ENCODE measurements at regions not wholly inside any gene's neighbourhood (a gene's known extent, or its start where the extent isn't known, plus 50 kb on each side); places are given as distances from the start of the nearest gene placed in this dataset.

- Histone ChIP-seq H2BK5ac (ENCODE audit: low read depth, low read length, poor library complexity, severe bottlenecking) (no peak overlapping the region), H3K36me3 (ENCODE audit: control insufficient read depth in 1 of 2, insufficient read depth in 2 of 2, low read depth in 1 of 2, low read length in 2 of 2) (no peaks in the 10 kb centered on the region), H3K9me3 (ENCODE audit: control insufficient read depth, low read length) (no peaks in the 10 kb centered on the region), H3K9ac (ENCODE audit: low read length) (no peak overlapping the region), H3K79me1 (replicated peaks; ENCODE audit: low read length, poor library complexity, severe bottlenecking) (no peaks in the 10 kb centered on the region), H3K4me3 (ENCODE audit: insufficient read depth in 1 of 2, low read depth in 1 of 2, low read length in 2 of 2) (no peak overlapping the region), H3K27ac (ENCODE audit: low read length, poor library complexity, severe bottlenecking) (no peak overlapping the region), H2AK5ac (ENCODE audit: low read length, severe bottlenecking) (no peak overlapping the region), H3K4me2 (ENCODE audit: low read length, poor library complexity, severe bottlenecking) (no peak overlapping the region), H4K8ac (ENCODE audit: low read length) (no peak overlapping the region), H2BK120ac (ENCODE audit: low read depth, low read length) (no peak overlapping the region), H3K4ac (ENCODE audit: low read depth in 1 of 2, low read length in 2 of 2) (no peak overlapping the region), H3K14ac (ENCODE audit: low read length in 2 of 2) (no peak overlapping the region), H2BK15ac (ENCODE audit: low read depth, poor library complexity, severe bottlenecking) (no peak overlapping the region), H3K27me3 (ENCODE audit: control insufficient read depth in 1 of 2, insufficient read depth in 1 of 2, low read length in 2 of 2) (no peaks in the 10 kb centered on the region), H3K18ac (ENCODE audit: low read depth in 1 of 2, low read length in 2 of 2) (no peak overlapping the region), H2AFZ (ENCODE audit: low read depth, low read length) (no peak overlapping the region), H4K91ac (ENCODE audit: low read length) (no peak overlapping the region), H3K23ac (ENCODE audit: low read length in 2 of 2) (no peak overlapping the region), H3K4me1 (ENCODE audit: control insufficient read depth, insufficient read depth, low read depth, low read length) (no peaks in the 10 kb centered on the region), H2BK12ac (ENCODE audit: low read length in 2 of 2) (no peak overlapping the region)
- DNase-seq, result no peak
- WGBS, result 91% methylated on average over 6 of the region's 6 CpGs
These were observed 109.4 kb upstream of the GRIK2 start for GRCh38 chr6:101284131-101284530.

GRCh38 chr6:101286146-101286545 lies 107.4 kb upstream of the GRIK2 start:
- H3K4me1 ChIP-seq (ENCODE audit: control insufficient read depth, insufficient read depth, low read depth, low read length), result no peaks in the 10 kb centered on the region
- H3K9ac ChIP-seq (ENCODE audit: low read length), result no peak overlapping the region
- DNase-seq, result no peak
- no peak overlapping the region for H3K4me3 ChIP-seq (ENCODE audit: insufficient read depth in 1 of 2, low read depth in 1 of 2, low read length in 2 of 2)
- no peak overlapping the region for H3K23ac ChIP-seq (ENCODE audit: low read length in 2 of 2)
- H2BK5ac ChIP-seq (ENCODE audit: low read depth, low read length, poor library complexity, severe bottlenecking), result no peak overlapping the region
- no peak overlapping the region for H3K18ac ChIP-seq (ENCODE audit: low read depth in 1 of 2, low read length in 2 of 2)
- H4K8ac ChIP-seq (ENCODE audit: low read length), result no peak overlapping the region
- H4K91ac ChIP-seq (ENCODE audit: low read length), result no peak overlapping the region
- no peaks in the 10 kb centered on the region for H3K9me3 ChIP-seq (ENCODE audit: control insufficient read depth, low read length)
- no peak overlapping the region for H3K27ac ChIP-seq (ENCODE audit: low read length, poor library complexity, severe bottlenecking)
- H3K36me3 ChIP-seq (ENCODE audit: control insufficient read depth in 1 of 2, insufficient read depth in 2 of 2, low read depth in 1 of 2, low read length in 2 of 2), result no peaks in the 10 kb centered on the region
- no peak overlapping the region for H3K14ac ChIP-seq (ENCODE audit: low read length in 2 of 2)
- H3K4ac ChIP-seq (ENCODE audit: low read depth in 1 of 2, low read length in 2 of 2), result no peak overlapping the region
- WGBS, result no CpG with 5 or more reads among the region's 2 CpGs
- no peak overlapping the region for H2BK120ac ChIP-seq (ENCODE audit: low read depth, low read length)
- H2AFZ ChIP-seq (ENCODE audit: low read depth, low read length), result no peak overlapping the region
- H2AK5ac ChIP-seq (ENCODE audit: low read length, severe bottlenecking), result no peak overlapping the region
- H2BK12ac ChIP-seq (ENCODE audit: low read length in 2 of 2), result no peak overlapping the region
- no peak overlapping the region for H2BK15ac ChIP-seq (ENCODE audit: low read depth, poor library complexity, severe bottlenecking)
- no peak overlapping the region for H3K4me2 ChIP-seq (ENCODE audit: low read length, poor library complexity, severe bottlenecking)
- H3K79me1 ChIP-seq (replicated peaks; ENCODE audit: low read length, poor library complexity, severe bottlenecking), result no peaks in the 10 kb centered on the region
- H3K27me3 ChIP-seq (ENCODE audit: control insufficient read depth in 1 of 2, insufficient read depth in 1 of 2, low read length in 2 of 2), result no peaks in the 10 kb centered on the region

GRCh38 chr6:101290346-101290745 lies 103.2 kb upstream of the GRIK2 start:
- Histone ChIP-seq H3K27ac (ENCODE audit: low read length, poor library complexity, severe bottlenecking) (no peak overlapping the region), H2BK12ac (ENCODE audit: low read length in 2 of 2) (no peak overlapping the region), H3K14ac (ENCODE audit: low read length in 2 of 2) (no peak overlapping the region), H3K79me1 (replicated peaks; ENCODE audit: low read length, poor library complexity, severe bottlenecking) (no peaks in the 10 kb centered on the region), H2BK15ac (ENCODE audit: low read depth, poor library complexity, severe bottlenecking) (no peak overlapping the region), H3K4me2 (ENCODE audit: low read length, poor library complexity, severe bottlenecking) (no peak overlapping the region), H3K23ac (ENCODE audit: low read length in 2 of 2) (no peak overlapping the region), H3K36me3 (ENCODE audit: control insufficient read depth in 1 of 2, insufficient read depth in 2 of 2, low read depth in 1 of 2, low read length in 2 of 2) (no peaks in the 10 kb centered on the region), H2BK5ac (ENCODE audit: low read depth, low read length, poor library complexity, severe bottlenecking) (no peak overlapping the region), H3K4me3 (ENCODE audit: insufficient read depth in 1 of 2, low read depth in 1 of 2, low read length in 2 of 2) (no peak overlapping the region), H4K8ac (ENCODE audit: low read length) (no peak overlapping the region), H2AFZ (ENCODE audit: low read depth, low read length) (no peak overlapping the region), H3K4ac (ENCODE audit: low read depth in 1 of 2, low read length in 2 of 2) (no peak overlapping the region), H2AK5ac (ENCODE audit: low read length, severe bottlenecking) (no peak overlapping the region), H3K9me3 (ENCODE audit: control insufficient read depth, low read length) (no peaks in the 10 kb centered on the region), H2BK120ac (ENCODE audit: low read depth, low read length) (no peak overlapping the region), H4K91ac (ENCODE audit: low read length) (no peak overlapping the region), H3K27me3 (ENCODE audit: control insufficient read depth in 1 of 2, insufficient read depth in 1 of 2, low read length in 2 of 2) (no peaks in the 10 kb centered on the region), H3K9ac (ENCODE audit: low read length) (no peak overlapping the region), H3K18ac (ENCODE audit: low read depth in 1 of 2, low read length in 2 of 2) (no peak overlapping the region), H3K4me1 (ENCODE audit: control insufficient read depth, insufficient read depth, low read depth, low read length) (no peaks in the 10 kb centered on the region)
- DNase-seq, result no peak
- 63% methylated on average over 1 of the region's 2 CpGs for WGBS

- H2BK120ac ChIP-seq (ENCODE audit: low read depth, low read length), result no peak overlapping the region
- H3K18ac ChIP-seq (ENCODE audit: low read depth in 1 of 2, low read length in 2 of 2), result no peak overlapping the region
- no peak overlapping the region for H4K91ac ChIP-seq (ENCODE audit: low read length)
- H2AK5ac ChIP-seq (ENCODE audit: low read length, severe bottlenecking), result no peak overlapping the region
- no peak overlapping the region for H2BK5ac ChIP-seq (ENCODE audit: low read depth, low read length, poor library complexity, severe bottlenecking)
- no peak overlapping the region for H4K8ac ChIP-seq (ENCODE audit: low read length)
- H2BK12ac ChIP-seq (ENCODE audit: low read length in 2 of 2), result no peak overlapping the region
- 91% methylated on average over 4 of the region's 5 CpGs for WGBS
- H3K4me2 ChIP-seq (ENCODE audit: low read length, poor library complexity, severe bottlenecking), result no peak overlapping the region
- H3K9ac ChIP-seq (ENCODE audit: low read length), result no peak overlapping the region
- H3K4me3 ChIP-seq (ENCODE audit: insufficient read depth in 1 of 2, low read depth in 1 of 2, low read length in 2 of 2), result no peak overlapping the region
- H3K36me3 ChIP-seq (ENCODE audit: control insufficient read depth in 1 of 2, insufficient read depth in 2 of 2, low read depth in 1 of 2, low read length in 2 of 2), result no peaks in the 10 kb centered on the region
- no peaks in the 10 kb centered on the region for H3K79me1 ChIP-seq (replicated peaks; ENCODE audit: low read length, poor library complexity, severe bottlenecking)
- no peaks in the 10 kb centered on the region for H3K9me3 ChIP-seq (ENCODE audit: control insufficient read depth, low read length)
- no peaks in the 10 kb centered on the region for H3K4me1 ChIP-seq (ENCODE audit: control insufficient read depth, insufficient read depth, low read depth, low read length)
- H2AFZ ChIP-seq (ENCODE audit: low read depth, low read length), result no peak overlapping the region
- no peak overlapping the region for H2BK15ac ChIP-seq (ENCODE audit: low read depth, poor library complexity, severe bottlenecking)
- no peak overlapping the region for H3K27ac ChIP-seq (ENCODE audit: low read length, poor library complexity, severe bottlenecking)
- no peak for DNase-seq
- no peak overlapping the region for H3K23ac ChIP-seq (ENCODE audit: low read length in 2 of 2)
- H3K27me3 ChIP-seq (ENCODE audit: control insufficient read depth in 1 of 2, insufficient read depth in 1 of 2, low read length in 2 of 2), result no peaks in the 10 kb centered on the region
- H3K14ac ChIP-seq (ENCODE audit: low read length in 2 of 2), result no peak overlapping the region
- H3K4ac ChIP-seq (ENCODE audit: low read depth in 1 of 2, low read length in 2 of 2), result no peak overlapping the region
These were observed 99.4 kb upstream of the GRIK2 start for GRCh38 chr6:101294051-101294638.

All from mesenchymal stem cell (in vitro differentiated cells and primary cell).